Bronchial epithelial cell (primary cell): ENCODE measurements at regions not wholly inside any gene's neighbourhood (a gene's known extent, or its start where the extent isn't known, plus 50 kb on each side); places are given as distances from the start of the nearest gene placed in this dataset.

ENCODE experiments used
- DNase-seq: peaks from one replicate; pipeline ENCODE4 v3.0.0-alpha.2; 2010; ENCODE audit warnings: low read depth
- FAIRE-seq: peaks from 2 replicates; lab custom pipeline; 2011; peaks lifted over from hg19 to GRCh38; lab: Jason Lieb, UNC
- H3K27me3 ChIP-seq: 2 replicates; pipeline ENCODE4 v1.5.1; 2011; ENCODE audit warnings: low read length; ENCODE audit not compliant: control insufficient read depth, insufficient read depth
- H3K36me3 ChIP-seq: 2 replicates; pipeline ENCODE4 v1.5.1; 2011; ENCODE audit warnings: low read length; ENCODE audit not compliant: control insufficient read depth, insufficient read depth
- H3K4me3 ChIP-seq: 2 replicates; pipeline ENCODE4 v1.5.1; 2011; ENCODE audit warnings: mild to moderate bottlenecking, low read depth, low read length, control low read depth
- CTCF ChIP-seq: IDR thresholded peaks from 2 replicates; pipeline ENCODE4 v1.5.1; 2011; ENCODE audit warnings: mild to moderate bottlenecking, moderate library complexity, low read length, control low read depth, inconsistent platforms; ENCODE audit not compliant: insufficient read depth, severe bottlenecking

- DNase-seq (peak; percentile 33), FAIRE-seq (no peak)
- Histone ChIP-seq H3K27me3 (no peaks in the 10 kb centered on the region), H3K36me3 (no peaks in the 10 kb centered on the region), H3K4me3 (no peak overlapping the region)
- no peak for TF ChIP-seq CTCF
Observed at GRCh38 chr12:116365114-116365513, 87.6 kb upstream of the MED13L start.

- no peaks in the 10 kb centered on the region for H3K36me3 ChIP-seq
- no peak overlapping the region for H3K4me3 ChIP-seq
- H3K27me3 ChIP-seq, result no peaks in the 10 kb centered on the region
- DNase-seq (no peak), FAIRE-seq (no peak)
- no peak for TF ChIP-seq CTCF
Observed at GRCh38 chr12:116365606-116366455, 88.3 kb upstream of the MED13L start.

GRCh38 chr12:116366456-116366776, 88.9 kb upstream of the MED13L start:
- Histone ChIP-seq H3K27me3 (no peaks in the 10 kb centered on the region), H3K4me3 (no peak overlapping the region), H3K36me3 (no peaks in the 10 kb centered on the region)
- no peak for TF ChIP-seq CTCF
- FAIRE-seq (no peak), DNase-seq (no peak)

GRCh38 chr12:116366824-116367223, 89.3 kb upstream of the MED13L start:
- H3K27me3 ChIP-seq, result no peaks in the 10 kb centered on the region
- FAIRE-seq (no peak), DNase-seq (no peak)
- H3K36me3 ChIP-seq, result no peaks in the 10 kb centered on the region
- no peak overlapping the region for H3K4me3 ChIP-seq
- no peak for TF ChIP-seq CTCF

- no peak overlapping the region for H3K4me3 ChIP-seq
- TF ChIP-seq CTCF, result no peak
- no peak for DNase-seq
- H3K36me3 ChIP-seq, result no peaks in the 10 kb centered on the region
- H3K27me3 ChIP-seq, result no peaks in the 10 kb centered on the region
- FAIRE-seq, result no peak
Observed at GRCh38 chr12:116368196-116369194, 91.0 kb upstream of the MED13L start.
